ENCODE measurements at regions not wholly inside any gene's neighbourhood (a gene's known extent, or its start where the extent isn't known, plus 50 kb on each side); places are given as distances from the start of the nearest gene placed in this dataset.
"Not testable (repeated sequence)": the region's sequence is repeated elsewhere in the genome, so short reads cannot be mapped to it uniquely, and the experiment has no call there.

- peaks cover 34% of the 10 kb centered on the region for H3K36me3 Mint-ChIP-seq (ENCODE audit: low read depth)
- Histone ChIP-seq H3K27me3 (ENCODE audit: control insufficient read depth, insufficient read depth, low read length, poor library complexity, severe bottlenecking) (no peaks in the 10 kb centered on the region), H3K27ac (ENCODE audit: low read depth, low read length) (no peak overlapping the region), H3K36me3 (ENCODE audit: control insufficient read depth, insufficient read depth, low read length) (peaks cover 58% of the 10 kb centered on the region), H3K9ac (ENCODE audit: extremely low read depth, low read length, poor library complexity, severe bottlenecking) (peak overlapping the region; percentile 16), H3K4me1 (ENCODE audit: control insufficient read depth, insufficient read depth, low read length) (peaks cover 4% of the 10 kb centered on the region), H3K4me3 (ENCODE audit: low read length) (peak overlapping the region; percentile 66), H3K9me3 (ENCODE audit: control insufficient read depth, low read length) (no peaks in the 10 kb centered on the region)
- DNase-seq: peak; percentile 70
- H3K9me3 Mint-ChIP-seq: no peaks in the 10 kb centered on the region
- no peaks in the 10 kb centered on the region for H3K27me3 Mint-ChIP-seq (ENCODE audit: insufficient read depth)
- H3K4me3 Mint-ChIP-seq: peak overlapping the region; percentile 7
- TF ChIP-seq, protein P1, sequence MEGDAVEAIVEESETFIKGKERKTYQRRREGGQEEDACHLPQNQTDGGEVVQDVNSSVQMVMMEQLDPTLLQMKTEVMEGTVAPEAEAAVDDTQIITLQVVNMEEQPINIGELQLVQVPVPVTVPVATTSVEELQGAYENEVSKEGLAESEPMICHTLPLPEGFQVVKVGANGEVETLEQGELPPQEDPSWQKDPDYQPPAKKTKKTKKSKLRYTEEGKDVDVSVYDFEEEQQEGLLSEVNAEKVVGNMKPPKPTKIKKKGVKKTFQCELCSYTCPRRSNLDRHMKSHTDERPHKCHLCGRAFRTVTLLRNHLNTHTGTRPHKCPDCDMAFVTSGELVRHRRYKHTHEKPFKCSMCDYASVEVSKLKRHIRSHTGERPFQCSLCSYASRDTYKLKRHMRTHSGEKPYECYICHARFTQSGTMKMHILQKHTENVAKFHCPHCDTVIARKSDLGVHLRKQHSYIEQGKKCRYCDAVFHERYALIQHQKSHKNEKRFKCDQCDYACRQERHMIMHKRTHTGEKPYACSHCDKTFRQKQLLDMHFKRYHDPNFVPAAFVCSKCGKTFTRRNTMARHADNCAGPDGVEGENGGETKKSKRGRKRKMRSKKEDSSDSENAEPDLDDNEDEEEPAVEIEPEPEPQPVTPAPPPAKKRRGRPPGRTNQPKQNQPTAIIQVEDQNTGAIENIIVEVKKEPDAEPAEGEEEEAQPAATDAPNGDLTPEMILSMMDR (conservative IDR thresholded peaks at IDR 0.05): no peak
- peaks cover 36% of the 10 kb centered on the region for H3K4me1 Mint-ChIP-seq
- WGBS, 2 experiments (ENCODE audit: insufficient coverage in 1 of 2, insufficient read length in 1 of 2): 41 to 62% methylated on average over 2 to 4 of the region's 4 CpGs
- peak overlapping the region; percentile 88 for H3K27ac Mint-ChIP-seq
Measured at GRCh38 chr1:112818990-112819689, 104.0 kb upstream of the PPM1J start.

DNA sequence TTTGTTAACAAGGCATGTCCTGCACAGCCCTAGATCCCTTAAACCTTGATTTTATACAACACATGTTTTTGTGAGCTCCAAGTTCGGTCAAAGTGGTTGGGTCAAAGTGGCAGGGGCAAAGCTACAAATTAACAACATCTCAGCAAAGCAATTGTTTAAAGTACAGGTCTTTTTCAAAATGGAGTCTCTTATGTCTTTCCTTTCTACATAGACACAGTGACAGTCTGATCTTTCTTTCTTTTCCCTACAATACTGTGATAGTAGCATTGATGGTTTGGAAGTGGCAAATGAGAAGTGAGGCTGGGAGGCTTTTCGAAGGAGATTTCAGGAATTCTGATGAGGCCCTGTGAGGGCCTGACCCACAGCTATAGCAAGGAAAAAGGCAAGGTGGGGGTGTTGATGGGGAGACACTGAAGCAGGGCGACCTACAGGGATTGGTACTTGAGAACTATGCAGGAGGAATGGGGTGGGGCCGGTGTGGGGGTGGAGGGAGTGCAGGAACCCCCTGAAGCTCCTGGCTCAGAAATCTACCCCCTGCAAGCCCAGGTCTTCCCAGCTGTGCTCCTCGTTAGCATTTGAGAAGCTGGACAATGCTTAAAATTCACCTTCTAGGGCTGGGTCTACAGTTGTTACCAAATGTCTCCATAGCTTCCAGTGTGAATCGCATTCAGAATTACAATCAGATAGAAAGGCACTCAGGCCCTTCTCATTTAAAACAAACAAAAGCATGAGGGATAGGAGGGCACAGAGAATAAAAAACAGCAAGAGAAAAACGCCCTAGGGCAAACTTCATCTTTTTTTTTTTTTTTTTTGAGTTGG is 102.6 kb upstream of the PPM1J start:
- Mint-ChIP-seq H3K27me3 (ENCODE audit: insufficient read depth) (no peaks in the 10 kb centered on the region), H3K36me3 (ENCODE audit: low read depth) (peaks cover 33% of the 10 kb centered on the region), H3K9me3 (no peaks in the 10 kb centered on the region), H3K27ac (peak overlapping the region; percentile 88), H3K4me3 (peak overlapping the region; percentile 31), H3K4me1 (peaks cover 49% of the 10 kb centered on the region)
- Histone ChIP-seq H3K9me3 (ENCODE audit: control insufficient read depth, low read length) (no peaks in the 10 kb centered on the region), H3K27ac (ENCODE audit: low read depth, low read length) (no peak overlapping the region), H3K4me1 (ENCODE audit: control insufficient read depth, insufficient read depth, low read length) (peaks cover 4% of the 10 kb centered on the region), H3K36me3 (ENCODE audit: control insufficient read depth, insufficient read depth, low read length) (peaks cover 54% of the 10 kb centered on the region), H3K27me3 (ENCODE audit: control insufficient read depth, insufficient read depth, low read length, poor library complexity, severe bottlenecking) (no peaks in the 10 kb centered on the region), H3K9ac (ENCODE audit: extremely low read depth, low read length, poor library complexity, severe bottlenecking) (no peak overlapping the region), H3K4me3 (ENCODE audit: low read length) (peak overlapping the region; percentile 45)
- 27 to 37% methylated on average over 4 to 7 of the region's 7 CpGs for WGBS, 2 experiments (ENCODE audit: insufficient coverage in 1 of 2, insufficient read length in 1 of 2)
- DNase-seq: peak; percentile 91
- TF ChIP-seq, protein P1 (conservative IDR thresholded peaks at IDR 0.05): no peak

- Mint-ChIP-seq H3K9me3 (no peaks in the 10 kb centered on the region), H3K36me3 (ENCODE audit: low read depth) (peaks cover 43% of the 10 kb centered on the region)
- H3K4me1 ChIP-seq (ENCODE audit: control insufficient read depth, insufficient read depth, low read length): peaks cover 4% of the 10 kb centered on the region
Measured at GRCh38 chr1:112815376-112815775, 100.2 kb upstream of the PPM1J start.

GRCh38 chr1:112814645-112815044 is 99.5 kb upstream of the PPM1J start:
- H3K27me3 ChIP-seq (ENCODE audit: control insufficient read depth, insufficient read depth, low read length, poor library complexity, severe bottlenecking); H3K9ac ChIP-seq (ENCODE audit: extremely low read depth, low read length, poor library complexity, severe bottlenecking); H3K27me3 Mint-ChIP-seq (ENCODE audit: insufficient read depth); H3K27ac ChIP-seq (ENCODE audit: low read depth, low read length); DNase-seq; H3K4me1 ChIP-seq (ENCODE audit: control insufficient read depth, insufficient read depth, low read length); H3K4me3 ChIP-seq (ENCODE audit: low read length); H3K9me3 ChIP-seq (ENCODE audit: control insufficient read depth, low read length); H3K9me3 Mint-ChIP-seq: not testable (repeated sequence)
- WGBS, 2 experiments (ENCODE audit: insufficient coverage in 1 of 2, insufficient read length in 1 of 2): 94 to 98% methylated on average over 4 to 8 of the region's 8 CpGs
- H3K36me3 ChIP-seq (ENCODE audit: control insufficient read depth, insufficient read depth, low read length): peaks cover 33% of the 10 kb centered on the region
- Mint-ChIP-seq H3K4me3 (peak overlapping the region; percentile 72), H3K27ac (peak overlapping the region; percentile 90), H3K4me1 (peaks cover 65% of the 10 kb centered on the region), H3K36me3 (ENCODE audit: low read depth) (peaks cover 43% of the 10 kb centered on the region)

More at GRCh38 chr1:112815376-112815775, 100.2 kb upstream of the PPM1J start:
- Histone ChIP-seq H3K9me3 (ENCODE audit: control insufficient read depth, low read length) (no peaks in the 10 kb centered on the region), H3K4me3 (ENCODE audit: low read length) (peak overlapping the region; percentile 18), H3K27ac (ENCODE audit: low read depth, low read length) (no peak overlapping the region), H3K27me3 (ENCODE audit: control insufficient read depth, insufficient read depth, low read length, poor library complexity, severe bottlenecking) (no peaks in the 10 kb centered on the region), H3K9ac (ENCODE audit: extremely low read depth, low read length, poor library complexity, severe bottlenecking) (no peak overlapping the region), H3K36me3 (ENCODE audit: control insufficient read depth, insufficient read depth, low read length) (peaks cover 33% of the 10 kb centered on the region)
- 88% methylated on average over 5 of the region's 5 CpGs; no CpG with 5 or more reads in 1 of the 2 experiments for WGBS, 2 experiments (ENCODE audit: insufficient coverage in 1 of 2, insufficient read length in 1 of 2)
- H3K27ac Mint-ChIP-seq: peak overlapping the region; percentile 90
- H3K27me3 Mint-ChIP-seq (ENCODE audit: insufficient read depth): no peaks in the 10 kb centered on the region
- DNase-seq: no peak
- TF ChIP-seq, protein P1 (conservative IDR thresholded peaks at IDR 0.05): no peak
- H3K4me1 Mint-ChIP-seq: peaks cover 65% of the 10 kb centered on the region
- H3K4me3 Mint-ChIP-seq: peak overlapping the region; percentile 72

Data from endodermal cell (in vitro differentiated cells).